H9 (cell line): ENCODE measurements at regions not wholly inside any gene's neighbourhood (a gene's known extent, or its start where the extent isn't known, plus 50 kb on each side); places are given as distances from the start of the nearest gene placed in this dataset.

Source experiments
- DNase-seq: peaks from one replicate; pipeline ENCODE4 v3.0.0-alpha.2; 2017
- H2AFZ ChIP-seq: one replicate; pipeline ENCODE4 v1.6.1; 2013; ENCODE audit warnings: mild to moderate bottlenecking, low read length, control low read depth, moderate library complexity
- H2AK5ac ChIP-seq: 2 replicates; pipeline ENCODE4 v1.6.1; 2013; ENCODE audit warnings: low read length, control low read depth, mixed read lengths; ENCODE audit not compliant: insufficient read length
- H2BK120ac ChIP-seq: one replicate; pipeline ENCODE4 v1.6.1; 2013; ENCODE audit warnings: low read depth, mild to moderate bottlenecking, low read length, control low read depth, inconsistent platforms; ENCODE audit not compliant: poor library complexity, severe bottlenecking
- H2BK12ac ChIP-seq: 2 replicates; pipeline ENCODE4 v1.6.1; 2013; ENCODE audit warnings: low read length, control low read depth, mixed read lengths, low read depth; ENCODE audit not compliant: insufficient read length
- H2BK15ac ChIP-seq: 2 replicates; pipeline ENCODE4 v1.6.1; 2013; ENCODE audit warnings: low read depth, low read length, control low read depth
- H2BK20ac ChIP-seq: one replicate; pipeline ENCODE4 v1.6.1; 2013; ENCODE audit warnings: low read depth, mild to moderate bottlenecking, low read length, control low read depth, inconsistent platforms; ENCODE audit not compliant: poor library complexity, severe bottlenecking
- H2BK5ac ChIP-seq: 2 replicates; pipeline ENCODE4 v1.6.1; 2013; ENCODE audit warnings: low read length, control low read depth, mixed read lengths; ENCODE audit not compliant: insufficient read length
- H3K14ac ChIP-seq: 2 replicates; pipeline ENCODE4 v1.6.1; 2013; ENCODE audit warnings: low read length, control low read depth; ENCODE audit not compliant: insufficient read depth
- H3K18ac ChIP-seq: 2 replicates; pipeline ENCODE4 v1.6.1; 2013; ENCODE audit warnings: low read depth, mild to moderate bottlenecking, mixed read lengths, low read length, control low read depth; ENCODE audit not compliant: insufficient read length
- H3K23ac ChIP-seq: 2 replicates; pipeline ENCODE4 v1.6.1; 2013; ENCODE audit warnings: low read length, control low read depth, mixed read lengths, low read depth; ENCODE audit not compliant: insufficient read length
- H3K23me2 ChIP-seq: 2 replicates; pipeline ENCODE4 v1.6.1; 2013; ENCODE audit warnings: low read depth, mild to moderate bottlenecking, mixed read lengths, low read length, control low read depth; ENCODE audit not compliant: insufficient read length, poor library complexity, severe bottlenecking
- H3K27ac ChIP-seq: 2 replicates; pipeline ENCODE4 v1.5.1; 2013; ENCODE audit warnings: low read length, control low read depth, mixed read lengths, low read depth; ENCODE audit not compliant: insufficient read length
- H3K27me3 ChIP-seq: 2 replicates; pipeline ENCODE4 v1.6.1; 2013; ENCODE audit warnings: low read length, control low read depth, inconsistent platforms; ENCODE audit not compliant: insufficient read depth
- H3K4ac ChIP-seq: 2 replicates; pipeline ENCODE4 v1.6.1; 2013; ENCODE audit warnings: low read depth, mild to moderate bottlenecking, control low read depth, inconsistent platforms, low read length, moderate library complexity
- H3K4me1 ChIP-seq: 2 replicates; pipeline ENCODE4 v1.6.1; 2013; ENCODE audit warnings: low read length, control low read depth, inconsistent platforms; ENCODE audit not compliant: insufficient read depth
- H3K4me2 ChIP-seq: 2 replicates; pipeline ENCODE4 v1.6.1; 2013; ENCODE audit warnings: low read length, control low read depth, mixed read lengths; ENCODE audit not compliant: insufficient read length, insufficient read depth
- H3K56ac ChIP-seq: 2 replicates; pipeline ENCODE4 v1.6.1; 2013; ENCODE audit warnings: low read depth, mild to moderate bottlenecking, mixed read lengths, low read length, control low read depth; ENCODE audit not compliant: insufficient read length
- H3K79me1 ChIP-seq: 2 replicates; pipeline ENCODE4 v1.6.1; 2013; ENCODE audit warnings: low read depth, mild to moderate bottlenecking, moderate library complexity, low read length, control low read depth, inconsistent platforms; ENCODE audit not compliant: insufficient read depth, poor library complexity, severe bottlenecking
- H3K79me2 ChIP-seq: 2 replicates; pipeline ENCODE4 v1.6.1; 2013; ENCODE audit warnings: low read length, control low read depth, inconsistent platforms; ENCODE audit not compliant: insufficient read depth
- H3K9ac ChIP-seq: 2 replicates; pipeline ENCODE4 v1.6.1; 2013; ENCODE audit warnings: low read length, control low read depth, mixed read lengths; ENCODE audit not compliant: insufficient read length; ENCODE audit errors: extremely low read depth
- H3K9me3 ChIP-seq: one replicate; pipeline ENCODE4 v1.6.1; 2013; ENCODE audit warnings: low read depth, low read length, inconsistent platforms; ENCODE audit not compliant: control insufficient read depth
- H3T11ph ChIP-seq: one replicate; pipeline ENCODE4 v1.6.1; 2013; ENCODE audit warnings: mild to moderate bottlenecking, low read length, control low read depth, inconsistent platforms
- H4K20me1 ChIP-seq: one replicate; pipeline ENCODE4 v1.6.1; 2013; ENCODE audit not compliant: control insufficient read depth, insufficient read length, insufficient read depth
- H4K5ac ChIP-seq: 2 replicates; pipeline ENCODE4 v1.6.1; 2013; ENCODE audit warnings: low read depth, mild to moderate bottlenecking, mixed read lengths, low read length, control low read depth; ENCODE audit not compliant: insufficient read length
- H4K8ac ChIP-seq: replicated peaks from 2 replicates; pipeline ENCODE4 v1.6.1; 2013; ENCODE audit warnings: low read length, control low read depth, mixed read lengths, low read depth; ENCODE audit not compliant: insufficient read length
- H4K91ac ChIP-seq: 2 replicates; pipeline ENCODE4 v1.6.1; 2013; ENCODE audit warnings: low read depth, mild to moderate bottlenecking, moderate library complexity, mixed read lengths, low read length, control low read depth; ENCODE audit not compliant: insufficient read length
- H3K27ac Mint-ChIP-seq, 3 experiments: 2 replicates in 2 of 3; 3 replicates in 1 of 3; pipeline ENCODE4 v1.8.0; 2020 to 2021; ENCODE audit warnings: mixed read lengths in 3 of 3, mild to moderate bottlenecking in 1 of 3, moderate library complexity in 1 of 3
- H3K27me3 Mint-ChIP-seq: 2 replicates; pipeline ENCODE4 v1.8.0; 2021; ENCODE audit warnings: low read depth, mild to moderate bottlenecking, moderate library complexity, mixed read lengths
- H3K36me3 Mint-ChIP-seq, 3 experiments: 2 replicates in 2 of 3; 3 replicates in 1 of 3; pipeline ENCODE4 v1.8.0; 2020 to 2021; ENCODE audit warnings: low read depth in 3 of 3, mixed read lengths in 3 of 3; ENCODE audit not compliant: insufficient read depth in 1 of 3
- H3K4me1 Mint-ChIP-seq, 2 experiments: 2 replicates each; pipeline ENCODE4 v1.8.0; 2020; ENCODE audit warnings: mixed read lengths in 2 of 2
- H3K4me3 Mint-ChIP-seq, 2 experiments: 2 replicates in 1 of 2; 3 replicates in 1 of 2; pipeline ENCODE4 v1.8.0; 2020 to 2021; ENCODE audit warnings: mild to moderate bottlenecking in 2 of 2, mixed read lengths in 2 of 2, moderate library complexity in 1 of 2
- H3K9me3 Mint-ChIP-seq, 2 experiments: 2 replicates in 1 of 2; 3 replicates in 1 of 2; pipeline ENCODE4 v1.8.0; 2020; ENCODE audit warnings: mild to moderate bottlenecking in 2 of 2, mixed read lengths in 2 of 2, moderate library complexity in 1 of 2
- CTCF ChIP-seq: fragments of 200-600 bp; sonication (generic); conservative IDR thresholded peaks from 3 replicates; pipeline ENCODE4 v1.8.0; 2021; ENCODE audit warnings: antibody characterized with exemption, mild to moderate bottlenecking
- WGBS: extraction: QIAGEN DNeasy Blood & Tissue Kit; methylation state at CpG from one replicate; pipeline ENCODE4 v1.1.7; 2013; ENCODE audit warnings: missing lambda C conversion rate, low lambda C conversion rate, mixed read lengths; ENCODE audit not compliant: insufficient read length; ENCODE audit errors: extremely low coverage; 5-methylcytosine and 5-hydroxymethylcytosine counted together

DNA sequence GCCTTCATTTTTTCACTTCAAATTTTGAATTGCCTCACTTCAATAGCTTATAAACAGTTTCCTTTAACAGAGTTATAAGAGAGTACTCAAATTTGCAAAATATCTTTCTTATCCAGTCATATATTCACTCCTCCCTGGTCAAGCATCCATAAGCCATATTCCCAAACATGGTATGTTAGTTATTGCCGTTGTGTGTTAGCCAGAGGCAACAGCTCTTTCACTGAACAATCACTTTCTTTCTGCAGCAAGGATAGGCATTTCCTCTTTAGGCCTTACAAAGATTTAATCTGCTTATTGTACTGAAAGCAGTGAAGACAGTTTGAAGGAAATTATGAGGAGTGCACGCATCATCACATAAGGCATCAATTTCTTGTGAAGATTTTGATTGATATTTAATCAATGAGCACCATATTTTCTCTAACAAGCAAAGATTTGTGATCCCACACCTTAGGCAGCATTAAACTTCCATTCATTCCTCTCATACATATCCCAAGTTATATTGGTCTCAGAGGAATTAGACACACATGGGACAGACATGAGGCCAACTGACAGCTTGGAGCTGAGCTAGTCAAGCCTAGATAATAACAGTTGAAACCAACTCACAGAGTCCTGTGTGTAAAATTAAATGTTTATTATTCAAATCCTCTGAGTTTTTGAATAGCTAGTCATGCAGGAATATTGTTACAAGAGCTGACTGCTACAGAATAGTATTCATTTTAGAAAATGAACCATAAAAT is 80.0 kb upstream of the EPHA6 start:
- no peak overlapping the region for H2BK5ac ChIP-seq
- H2BK120ac ChIP-seq, result no peak overlapping the region
- H3K4me1 ChIP-seq, result no peaks in the 10 kb centered on the region
- H3K79me2 ChIP-seq, result no peaks in the 10 kb centered on the region
- no peaks in the 10 kb centered on the region for H3K23me2 ChIP-seq
- H3K4ac ChIP-seq, result no peak overlapping the region
- H3K9ac ChIP-seq, result no peak overlapping the region
- peaks cover 0 to 4% of the 10 kb centered on the region in 2 experiments; a peak in 2 of 5 replicates for H3K9me3 Mint-ChIP-seq
- H4K5ac ChIP-seq, result no peak overlapping the region
- TF ChIP-seq CTCF, result no peak
- no peaks in the 10 kb centered on the region for H3K9me3 ChIP-seq
- H3K14ac ChIP-seq, result no peak overlapping the region
- no peak overlapping the region for H3T11ph ChIP-seq
- no peak overlapping the region for H2AK5ac ChIP-seq
- WGBS, result no CpG with 5 or more reads among the region's 2 CpGs
- no peak for DNase-seq
- no peaks in the 10 kb centered on the region for H3K27me3 Mint-ChIP-seq
- H2BK15ac ChIP-seq, result no peak overlapping the region
- H4K8ac ChIP-seq, result no peak overlapping the region
- H2BK12ac ChIP-seq, result no peak overlapping the region
- H3K4me1 Mint-ChIP-seq, result no peaks in the 10 kb centered on the region
- no peak overlapping the region for H3K27ac Mint-ChIP-seq
- no peaks in the 10 kb centered on the region for H4K20me1 ChIP-seq
- no peaks in the 10 kb centered on the region for H3K27me3 ChIP-seq
- H3K4me2 ChIP-seq, result no peak overlapping the region
- no peak overlapping the region for H3K56ac ChIP-seq
- no peak overlapping the region for H2BK20ac ChIP-seq
- no peak overlapping the region for H2AFZ ChIP-seq
- no peak overlapping the region for H3K18ac ChIP-seq
- H3K36me3 Mint-ChIP-seq, result no peaks in the 10 kb centered on the region
- no peak overlapping the region for H3K27ac ChIP-seq
- no peak overlapping the region for H3K23ac ChIP-seq
- no peak overlapping the region for H4K91ac ChIP-seq
- no peak overlapping the region for H3K4me3 Mint-ChIP-seq
- H3K79me1 ChIP-seq, result no peaks in the 10 kb centered on the region
